ENCODE measurements at regions not wholly inside any gene's neighbourhood (a gene's known extent, or its start where the extent isn't known, plus 50 kb on each side); places are given as distances from the start of the nearest gene placed in this dataset.

DNA sequence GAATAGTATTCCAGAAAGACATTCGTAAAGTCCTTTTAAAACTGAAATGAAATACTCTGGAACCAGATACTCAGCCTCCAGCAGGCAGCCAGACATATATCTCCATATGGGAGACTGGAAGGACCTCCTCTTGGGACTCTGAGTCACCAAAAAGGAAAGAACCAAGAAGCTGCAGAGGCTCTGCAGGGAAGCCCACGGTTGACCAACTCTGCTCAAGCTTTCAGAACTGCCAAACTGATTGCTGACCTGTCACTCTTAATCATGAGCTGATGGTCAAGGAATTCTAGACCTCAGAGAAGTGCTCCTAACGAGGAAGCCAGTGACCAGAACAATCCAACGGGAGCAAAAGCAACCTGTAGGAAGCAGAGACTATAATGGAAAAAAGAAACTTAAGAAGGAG, 434.7 kb downstream of the EIPR1 start:
- Histone ChIP-seq H3K9me3 (ENCODE audit: insufficient read depth, low read length) (no peaks in the 10 kb centered on the region), H3K4me3 (ENCODE audit: insufficient read depth, low read length, poor library complexity, severe bottlenecking) (no peak overlapping the region), H3K9ac (ENCODE audit: low read length) (no peak overlapping the region), H3K27me3 (ENCODE audit: low read length) (no peaks in the 10 kb centered on the region), H4K20me1 (ENCODE audit: low read depth, low read length) (no peaks in the 10 kb centered on the region), H2AFZ (ENCODE audit: low read depth, low read length, severe bottlenecking) (no peak overlapping the region), H3K9me2 (replicated peaks; ENCODE audit: insufficient read depth, low read length) (no peaks in the 10 kb centered on the region), H3K79me2 (ENCODE audit: insufficient read depth, low read length) (no peaks in the 10 kb centered on the region), H3K36me3 (ENCODE audit: low read length) (no peaks in the 10 kb centered on the region), H3F3A (ENCODE audit: insufficient read depth) (no peaks in the 10 kb centered on the region), H3K27ac (ENCODE audit: low read depth, low read length) (no peak overlapping the region), H3K4me2 (ENCODE audit: low read depth, low read length, poor library complexity, severe bottlenecking) (no peak overlapping the region)
- no peak for TF ChIP-seq EZH2phosphoT487 (conservative IDR thresholded peaks at IDR 0.05; ENCODE audit: low read length)
- TF ChIP-seq CTCF (IDR thresholded peaks at IDR 0.05; ENCODE audit: insufficient read depth, low read length, poor library complexity, severe bottlenecking), result no peak

DNA sequence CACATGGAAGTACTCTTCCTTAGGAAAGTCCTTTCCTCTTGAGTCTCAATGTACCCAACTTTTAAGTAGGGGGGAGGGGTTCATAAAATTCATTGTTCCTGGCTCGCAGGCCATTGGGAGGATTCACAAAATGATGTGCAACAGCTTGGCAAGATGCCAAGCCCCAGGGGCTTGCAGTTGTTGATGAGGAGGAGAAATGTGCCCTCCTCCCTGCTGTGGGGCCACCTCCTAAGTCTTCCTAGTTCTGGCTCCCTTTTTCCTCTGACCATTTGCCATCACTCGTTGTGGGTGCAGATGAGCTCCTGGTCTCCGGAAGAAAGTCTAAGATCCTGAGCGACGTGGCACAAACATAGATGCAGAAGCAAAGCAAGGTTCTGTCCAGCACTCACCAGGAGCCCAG, 435.4 kb downstream of the EIPR1 start:
- Histone ChIP-seq H3K4me2 (ENCODE audit: low read depth, low read length, poor library complexity, severe bottlenecking) (no peak overlapping the region), H3K4me3 (ENCODE audit: insufficient read depth, low read length, poor library complexity, severe bottlenecking) (no peak overlapping the region), H3K27me3 (ENCODE audit: low read length) (no peaks in the 10 kb centered on the region), H4K20me1 (ENCODE audit: low read depth, low read length) (no peaks in the 10 kb centered on the region), H2AFZ (ENCODE audit: low read depth, low read length, severe bottlenecking) (no peak overlapping the region), H3F3A (ENCODE audit: insufficient read depth) (no peaks in the 10 kb centered on the region), H3K9ac (ENCODE audit: low read length) (no peak overlapping the region), H3K36me3 (ENCODE audit: low read length) (no peaks in the 10 kb centered on the region), H3K79me2 (ENCODE audit: insufficient read depth, low read length) (no peaks in the 10 kb centered on the region), H3K27ac (ENCODE audit: low read depth, low read length) (no peak overlapping the region), H3K9me3 (ENCODE audit: insufficient read depth, low read length) (no peaks in the 10 kb centered on the region), H3K9me2 (replicated peaks; ENCODE audit: insufficient read depth, low read length) (no peaks in the 10 kb centered on the region)
- TF ChIP-seq CTCF (IDR thresholded peaks at IDR 0.05; ENCODE audit: insufficient read depth, low read length, poor library complexity, severe bottlenecking) (no peak), EZH2phosphoT487 (conservative IDR thresholded peaks at IDR 0.05; ENCODE audit: low read length) (no peak)

GRCh38 chr2:2941205-2941604, 436.4 kb downstream of the EIPR1 start:
- H2AFZ ChIP-seq (ENCODE audit: low read depth, low read length, severe bottlenecking), result no peak overlapping the region
- H4K20me1 ChIP-seq (ENCODE audit: low read depth, low read length), result no peaks in the 10 kb centered on the region
- H3K4me3 ChIP-seq (ENCODE audit: insufficient read depth, low read length, poor library complexity, severe bottlenecking), result no peak overlapping the region
- no peaks in the 10 kb centered on the region for H3F3A ChIP-seq (ENCODE audit: insufficient read depth)
- TF ChIP-seq EZH2phosphoT487 (conservative IDR thresholded peaks at IDR 0.05; ENCODE audit: low read length), result no peak
- TF ChIP-seq CTCF (IDR thresholded peaks at IDR 0.05; ENCODE audit: insufficient read depth, low read length, poor library complexity, severe bottlenecking), result no peak
- H3K9me3 ChIP-seq (ENCODE audit: insufficient read depth, low read length), result no peaks in the 10 kb centered on the region
- H3K36me3 ChIP-seq (ENCODE audit: low read length), result no peaks in the 10 kb centered on the region
- H3K9ac ChIP-seq (ENCODE audit: low read length), result no peak overlapping the region
- H3K9me2 ChIP-seq (replicated peaks; ENCODE audit: insufficient read depth, low read length), result no peaks in the 10 kb centered on the region
- no peak overlapping the region for H3K4me2 ChIP-seq (ENCODE audit: low read depth, low read length, poor library complexity, severe bottlenecking)
- no peaks in the 10 kb centered on the region for H3K27me3 ChIP-seq (ENCODE audit: low read length)
- no peak overlapping the region for H3K27ac ChIP-seq (ENCODE audit: low read depth, low read length)
- H3K79me2 ChIP-seq (ENCODE audit: insufficient read depth, low read length), result no peaks in the 10 kb centered on the region

DNA sequence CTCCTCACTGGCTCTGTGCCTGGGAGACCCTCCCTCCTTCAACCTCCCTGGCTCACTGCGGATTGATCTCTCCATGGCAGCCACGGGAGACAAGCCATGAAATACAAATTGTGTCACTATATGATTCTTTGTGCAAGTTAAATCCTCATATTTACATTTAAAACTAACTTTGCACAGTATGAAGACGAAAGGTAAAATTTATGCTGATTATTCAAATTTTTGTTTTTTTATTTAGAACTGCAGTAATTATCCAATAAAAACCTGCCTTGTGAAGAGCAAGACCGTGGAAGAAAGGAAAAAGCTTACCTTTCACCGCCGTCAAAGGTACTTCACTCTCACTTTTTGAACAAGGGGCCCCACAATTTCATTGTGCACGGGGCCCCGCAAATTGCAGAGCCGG, 436.9 kb downstream of the EIPR1 start:
- Histone ChIP-seq H2AFZ (ENCODE audit: low read depth, low read length, severe bottlenecking) (no peak overlapping the region), H3K79me2 (ENCODE audit: insufficient read depth, low read length) (no peaks in the 10 kb centered on the region), H3K9ac (ENCODE audit: low read length) (no peak overlapping the region), H3K9me2 (replicated peaks; ENCODE audit: insufficient read depth, low read length) (no peaks in the 10 kb centered on the region), H3F3A (ENCODE audit: insufficient read depth) (no peaks in the 10 kb centered on the region), H4K20me1 (ENCODE audit: low read depth, low read length) (no peaks in the 10 kb centered on the region), H3K27me3 (ENCODE audit: low read length) (no peaks in the 10 kb centered on the region), H3K4me2 (ENCODE audit: low read depth, low read length, poor library complexity, severe bottlenecking) (no peak overlapping the region), H3K27ac (ENCODE audit: low read depth, low read length) (no peak overlapping the region), H3K9me3 (ENCODE audit: insufficient read depth, low read length) (no peaks in the 10 kb centered on the region), H3K4me3 (ENCODE audit: insufficient read depth, low read length, poor library complexity, severe bottlenecking) (no peak overlapping the region), H3K36me3 (ENCODE audit: low read length) (no peaks in the 10 kb centered on the region)
- no peak for TF ChIP-seq CTCF (IDR thresholded peaks at IDR 0.05; ENCODE audit: insufficient read depth, low read length, poor library complexity, severe bottlenecking)
- no peak for TF ChIP-seq EZH2phosphoT487 (conservative IDR thresholded peaks at IDR 0.05; ENCODE audit: low read length)

Data from SU-DHL-6 (cell line).